Mesothelial cell of epicardium (in vitro differentiated cells): ENCODE measurements at regions not wholly inside any gene's neighbourhood (a gene's known extent, or its start where the extent isn't known, plus 50 kb on each side); places are given as distances from the start of the nearest gene placed in this dataset.
A peak's percentile ranks its signal among the peaks of the same experiment; 100 is the strongest.

Experiments used
- DNase-seq, 2 experiments: peaks; one replicate each; pipeline ENCODE4 v3.0.0; 2021; ENCODE audit warnings: low spot score in 2 of 2; ENCODE audit not compliant: unreplicated experiment in 2 of 2
- H3K27ac Mint-ChIP-seq: 2 replicates; pipeline ENCODE4 v1.8.0; 2021; ENCODE audit warnings: mixed read lengths
- H3K27me3 Mint-ChIP-seq: 2 replicates; pipeline ENCODE4 v1.8.0; 2021; ENCODE audit warnings: low read depth, mixed read lengths
- H3K36me3 Mint-ChIP-seq: 2 replicates; pipeline ENCODE4 v1.8.0; 2021; ENCODE audit warnings: mixed read lengths
- H3K4me1 Mint-ChIP-seq: 2 replicates; pipeline ENCODE4 v1.8.0; 2021; ENCODE audit warnings: mixed read lengths
- H3K4me3 Mint-ChIP-seq: 2 replicates; pipeline ENCODE4 v1.8.0; 2021; ENCODE audit warnings: mild to moderate bottlenecking, moderate library complexity, mixed read lengths
- H3K9me3 Mint-ChIP-seq: 2 replicates; pipeline ENCODE4 v1.8.0; 2021; ENCODE audit warnings: mixed read lengths
- CTCF ChIP-seq: fragments of 200-600 bp; sonication (generic); IDR thresholded peaks from one replicate; pipeline ENCODE4 v1.5.0; 2021; ENCODE audit warnings: antibody characterized with exemption; ENCODE audit not compliant: unreplicated experiment

- H3K27ac Mint-ChIP-seq: no peak overlapping the region
- peaks cover 21% of the 10 kb centered on the region for H3K4me1 Mint-ChIP-seq
- H3K9me3 Mint-ChIP-seq: no peaks in the 10 kb centered on the region
- H3K4me3 Mint-ChIP-seq: no peak overlapping the region
- H3K36me3 Mint-ChIP-seq: no peaks in the 10 kb centered on the region
- H3K27me3 Mint-ChIP-seq: peaks cover 3% of the 10 kb centered on the region
- TF ChIP-seq CTCF: no peak
- DNase-seq: no peak
Observed at GRCh38 chr4:138843616-138844015, 172.0 kb upstream of the NOCT start.

- Mint-ChIP-seq H3K9me3 (peaks cover 2% of the 10 kb centered on the region), H3K27me3 (peaks cover 3% of the 10 kb centered on the region), H3K4me3 (no peak overlapping the region), H3K4me1 (peaks cover 23% of the 10 kb centered on the region), H3K36me3 (no peaks in the 10 kb centered on the region), H3K27ac (no peak overlapping the region)
- no peak for DNase-seq
- no peak for TF ChIP-seq CTCF
Observed at GRCh38 chr4:138841343-138841742, 174.2 kb upstream of the NOCT start.

GRCh38 chr4:138838251-138838650 lies 177.3 kb upstream of the NOCT start:
- no peak overlapping the region for H3K27ac Mint-ChIP-seq
- no peak overlapping the region for H3K4me3 Mint-ChIP-seq
- peaks cover 3% of the 10 kb centered on the region for H3K27me3 Mint-ChIP-seq
- peaks cover 5% of the 10 kb centered on the region for H3K9me3 Mint-ChIP-seq
- no peak for TF ChIP-seq CTCF
- H3K4me1 Mint-ChIP-seq: peaks cover 18% of the 10 kb centered on the region
- H3K36me3 Mint-ChIP-seq: no peaks in the 10 kb centered on the region
- no peak for DNase-seq

- DNase-seq: no peak
- peaks cover 3% of the 10 kb centered on the region for H3K27me3 Mint-ChIP-seq
- H3K9me3 Mint-ChIP-seq: peaks cover 5% of the 10 kb centered on the region
- no peak overlapping the region for H3K27ac Mint-ChIP-seq
- peaks cover 26% of the 10 kb centered on the region for H3K4me1 Mint-ChIP-seq
- TF ChIP-seq CTCF: no peak
- no peak overlapping the region for H3K4me3 Mint-ChIP-seq
- no peaks in the 10 kb centered on the region for H3K36me3 Mint-ChIP-seq
Observed at GRCh38 chr4:138835832-138836533, 179.6 kb upstream of the NOCT start.

GRCh38 chr4:138833974-138834373 lies 181.6 kb upstream of the NOCT start:
- H3K27me3 Mint-ChIP-seq: no peaks in the 10 kb centered on the region
- H3K4me1 Mint-ChIP-seq: peaks cover 26% of the 10 kb centered on the region
- peak overlapping the region; percentile 11 for H3K27ac Mint-ChIP-seq
- TF ChIP-seq CTCF: no peak
- H3K4me3 Mint-ChIP-seq: no peak overlapping the region
- DNase-seq: no peak
- peaks cover 5% of the 10 kb centered on the region for H3K9me3 Mint-ChIP-seq
- H3K36me3 Mint-ChIP-seq: no peaks in the 10 kb centered on the region

GRCh38 chr4:138832563-138832962 lies 183.0 kb upstream of the NOCT start:
- TF ChIP-seq CTCF: no peak
- H3K27me3 Mint-ChIP-seq: no peaks in the 10 kb centered on the region
- no peaks in the 10 kb centered on the region for H3K36me3 Mint-ChIP-seq
- peaks cover 5% of the 10 kb centered on the region for H3K9me3 Mint-ChIP-seq
- no peak overlapping the region for H3K4me3 Mint-ChIP-seq
- H3K27ac Mint-ChIP-seq: no peak overlapping the region
- H3K4me1 Mint-ChIP-seq: peaks cover 32% of the 10 kb centered on the region
- no peak for DNase-seq
